Ishikawa (cell line): ENCODE measurements at regions not wholly inside any gene's neighbourhood (a gene's known extent, or its start where the extent isn't known, plus 50 kb on each side); places are given as distances from the start of the nearest gene placed in this dataset.

Experiments used
- CEBPB ChIP-seq: IDR thresholded peaks from 2 replicates; pipeline ENCODE4 v1.6.1; 2012
- CREB1 ChIP-seq: IDR thresholded peaks from 2 replicates; pipeline ENCODE4 v1.6.1; 2012; ENCODE audit warnings: low read depth
- EGR1 ChIP-seq: IDR thresholded peaks from 2 replicates; pipeline ENCODE4 v1.6.1; 2012
- EP300 ChIP-seq: IDR thresholded peaks from 2 replicates; pipeline ENCODE4 v1.6.1; 2012; ENCODE audit warnings: borderline replicate concordance
- FOXM1 ChIP-seq: IDR thresholded peaks from 2 replicates; pipeline ENCODE4 v1.6.1; 2012; ENCODE audit warnings: low read depth, borderline replicate concordance
- MAX ChIP-seq: IDR thresholded peaks from 2 replicates; pipeline ENCODE4 v1.6.1; 2012
- NFIC ChIP-seq: IDR thresholded peaks from 2 replicates; pipeline ENCODE4 v1.6.1; 2012
- RAD21 ChIP-seq: IDR thresholded peaks from 2 replicates; pipeline ENCODE4 v1.6.1; 2012; ENCODE audit warnings: low read depth
- TAF1 ChIP-seq: IDR thresholded peaks from 2 replicates; pipeline ENCODE4 v1.6.1; 2012; ENCODE audit warnings: low read depth, mild to moderate bottlenecking
- TCF12 ChIP-seq: IDR thresholded peaks from 2 replicates; pipeline ENCODE4 v1.6.1; 2012; ENCODE audit warnings: low read depth
- TEAD4 ChIP-seq: IDR thresholded peaks from 2 replicates; pipeline ENCODE4 v1.6.1; 2012
- USF1 ChIP-seq: IDR thresholded peaks from 2 replicates; pipeline ENCODE4 v1.6.1; 2012
- YY1 ChIP-seq: IDR thresholded peaks from 2 replicates; pipeline ENCODE4 v1.6.1; 2012; ENCODE audit warnings: low read depth
- ZBTB7A ChIP-seq: IDR thresholded peaks from 2 replicates; pipeline ENCODE4 v1.6.1; 2012; ENCODE audit warnings: low read depth
- TF ChIP-seq, protein P1 (sequence below): IDR thresholded peaks from 2 replicates; pipeline ENCODE4 v1.6.1; 2012; ENCODE audit warnings: low read depth, mild to moderate bottlenecking

DNA sequence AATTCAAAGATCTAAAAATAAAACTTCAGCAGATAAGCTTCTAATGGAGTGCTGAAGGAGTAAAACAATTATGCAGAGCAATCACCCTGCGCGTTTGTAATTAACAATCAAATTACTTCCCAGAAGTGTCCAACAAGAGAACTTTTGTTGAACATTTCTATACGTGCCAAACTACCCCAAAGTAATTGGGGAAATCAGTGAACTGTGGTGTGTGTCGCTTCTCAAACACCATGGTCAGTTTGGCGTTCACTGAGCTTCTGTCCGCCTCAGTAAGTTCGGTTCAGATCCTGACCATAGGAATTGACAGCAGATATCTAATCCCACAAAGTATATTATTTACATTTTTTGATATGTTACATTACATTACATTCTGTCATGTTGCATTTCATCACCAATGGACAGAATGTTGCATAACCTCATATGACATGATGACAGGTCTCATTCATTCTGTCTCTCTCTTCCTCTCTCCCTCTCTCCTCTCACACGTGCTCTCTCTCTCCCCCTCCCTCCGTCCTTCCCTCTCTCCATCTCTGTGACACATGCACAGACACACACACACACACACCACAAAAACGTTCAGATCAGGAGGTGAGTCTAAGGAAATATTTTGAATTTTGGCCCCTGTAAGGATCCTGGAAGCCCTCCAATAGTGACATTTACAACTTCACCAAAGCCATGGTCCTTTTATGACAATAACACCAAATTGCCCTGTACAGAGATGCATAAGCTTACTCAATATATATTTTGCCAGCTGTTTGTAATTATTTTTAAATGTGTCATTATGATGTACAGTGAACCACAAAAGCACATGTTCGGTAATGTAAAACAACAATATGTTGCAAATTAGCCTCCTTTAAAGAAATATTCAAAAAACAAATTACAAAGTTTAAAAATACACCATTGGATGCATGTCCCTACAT is 269.2 kb downstream of the FIGN start:
- TF ChIP-seq TCF12 (no peak), EP300 (no peak), RAD21 (no peak), CREB1 (no peak), FOXM1 (no peak), TEAD4 (no peak), USF1 (no peak), EGR1 (no peak)
- TF ChIP-seq, protein P1, sequence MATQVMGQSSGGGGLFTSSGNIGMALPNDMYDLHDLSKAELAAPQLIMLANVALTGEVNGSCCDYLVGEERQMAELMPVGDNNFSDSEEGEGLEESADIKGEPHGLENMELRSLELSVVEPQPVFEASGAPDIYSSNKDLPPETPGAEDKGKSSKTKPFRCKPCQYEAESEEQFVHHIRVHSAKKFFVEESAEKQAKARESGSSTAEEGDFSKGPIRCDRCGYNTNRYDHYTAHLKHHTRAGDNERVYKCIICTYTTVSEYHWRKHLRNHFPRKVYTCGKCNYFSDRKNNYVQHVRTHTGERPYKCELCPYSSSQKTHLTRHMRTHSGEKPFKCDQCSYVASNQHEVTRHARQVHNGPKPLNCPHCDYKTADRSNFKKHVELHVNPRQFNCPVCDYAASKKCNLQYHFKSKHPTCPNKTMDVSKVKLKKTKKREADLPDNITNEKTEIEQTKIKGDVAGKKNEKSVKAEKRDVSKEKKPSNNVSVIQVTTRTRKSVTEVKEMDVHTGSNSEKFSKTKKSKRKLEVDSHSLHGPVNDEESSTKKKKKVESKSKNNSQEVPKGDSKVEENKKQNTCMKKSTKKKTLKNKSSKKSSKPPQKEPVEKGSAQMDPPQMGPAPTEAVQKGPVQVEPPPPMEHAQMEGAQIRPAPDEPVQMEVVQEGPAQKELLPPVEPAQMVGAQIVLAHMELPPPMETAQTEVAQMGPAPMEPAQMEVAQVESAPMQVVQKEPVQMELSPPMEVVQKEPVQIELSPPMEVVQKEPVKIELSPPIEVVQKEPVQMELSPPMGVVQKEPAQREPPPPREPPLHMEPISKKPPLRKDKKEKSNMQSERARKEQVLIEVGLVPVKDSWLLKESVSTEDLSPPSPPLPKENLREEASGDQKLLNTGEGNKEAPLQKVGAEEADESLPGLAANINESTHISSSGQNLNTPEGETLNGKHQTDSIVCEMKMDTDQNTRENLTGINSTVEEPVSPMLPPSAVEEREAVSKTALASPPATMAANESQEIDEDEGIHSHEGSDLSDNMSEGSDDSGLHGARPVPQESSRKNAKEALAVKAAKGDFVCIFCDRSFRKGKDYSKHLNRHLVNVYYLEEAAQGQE = no peak

DNA sequence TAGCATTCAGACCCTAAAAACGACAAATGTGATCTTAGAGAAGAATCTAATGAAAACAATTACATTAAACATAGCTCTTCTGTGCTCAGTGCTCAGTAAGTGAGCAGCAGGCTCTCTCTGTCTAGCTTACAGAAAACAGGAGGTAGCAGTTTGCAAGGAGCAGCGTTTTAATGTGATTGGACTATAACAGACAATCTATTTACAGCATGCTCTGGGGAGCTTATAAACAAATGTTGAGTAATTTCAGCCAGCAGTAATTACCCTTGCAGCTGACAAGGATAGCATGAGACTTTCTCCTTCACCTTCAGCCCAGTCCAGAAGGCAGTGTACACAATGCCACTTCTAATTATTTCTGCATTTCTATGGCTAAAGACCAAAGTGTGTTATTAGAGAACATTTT is 270.4 kb downstream of the FIGN start:
- TF ChIP-seq TEAD4 = no peak
- TF ChIP-seq, protein P1 = no peak

DNA sequence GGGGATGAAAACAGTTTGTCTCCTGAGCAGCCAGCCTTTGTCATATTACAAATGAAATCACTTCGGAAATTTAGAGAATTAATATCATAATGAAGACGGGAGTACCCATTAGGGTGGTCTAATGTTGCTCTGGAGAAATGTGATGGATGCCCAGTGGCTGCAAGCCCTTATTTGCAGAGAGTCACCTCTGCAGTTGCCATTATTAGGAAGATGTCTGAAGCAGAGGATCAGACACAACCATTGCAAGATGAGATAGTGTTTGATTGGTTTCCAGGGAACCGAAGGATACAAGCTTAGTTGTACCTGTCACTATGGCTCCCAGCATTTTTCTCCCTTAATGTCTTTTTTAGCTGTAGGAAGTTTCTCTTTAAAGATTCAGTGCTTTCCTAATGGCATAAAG is 272.4 kb downstream of the FIGN start:
- TF ChIP-seq TCF12 (no peak), EP300 (no peak), EGR1 (no peak), TEAD4 (no peak)

DNA sequence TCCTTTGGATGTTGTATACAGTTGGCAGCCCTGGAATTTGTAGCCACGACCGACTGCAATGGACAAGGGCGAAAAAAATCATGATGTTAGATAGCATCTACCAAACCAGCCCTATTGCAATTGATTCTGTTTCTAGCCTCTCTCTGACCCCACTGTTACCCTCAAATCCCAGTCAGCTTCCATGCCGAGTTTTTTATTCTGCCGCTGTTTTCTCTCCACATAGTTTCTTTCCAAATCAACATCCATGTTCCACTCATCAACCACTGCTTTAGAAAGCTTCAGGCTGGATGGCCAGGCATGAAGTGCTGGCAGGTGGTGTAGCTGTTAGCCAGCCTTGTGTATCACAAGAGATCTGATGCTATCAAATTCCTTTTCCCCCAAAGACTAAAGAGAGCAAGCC is 272.8 kb downstream of the FIGN start:
- TF ChIP-seq, protein P1 = no peak
- TF ChIP-seq TCF12 (no peak), YY1 (no peak), ZBTB7A (no peak), TEAD4 (no peak), FOXM1 (no peak), USF1 (no peak), CREB1 (no peak), MAX (no peak), EP300 (no peak), TAF1 (no peak), CEBPB (no peak), NFIC (no peak), EGR1 (no peak), RAD21 (no peak)

GRCh38 chr2:163459986-163460385 is 275.8 kb downstream of the FIGN start:
- TF ChIP-seq, protein P1 = no peak
- TF ChIP-seq TEAD4 = no peak
- TF ChIP-seq FOXM1 = no peak
